Stomach (tissue), 8 donors: ENCODE measurements at regions not wholly inside any gene's neighbourhood (a gene's known extent, or its start where the extent isn't known, plus 50 kb on each side); places are given as distances from the start of the nearest gene placed in this dataset.

Source experiments
- DNase-seq, 2 donors: peaks; one replicate each; pipeline versions ENCODE4 v3.0.0 to v3.0.0-alpha.2; 2013 to 2019
- H3K27ac ChIP-seq, 5 donors: fragments of 200-600 bp in 4 of 5; sonication (generic) in 4 of 5; one replicate each; pipeline ENCODE4 v1.5.1; 2013 to 2019; ENCODE audit warnings: mild to moderate bottlenecking in 1 of 5, moderate library complexity in 1 of 5
- H3K27me3 ChIP-seq, 3 donors: fragments of 200-600 bp; sonication (generic); one replicate each; pipeline ENCODE4 v1.5.1; 2017 to 2019; ENCODE audit warnings: mixed run types in 1 of 3
- H3K36me3 ChIP-seq, 4 donors: fragments of 200-600 bp; sonication (generic); 1 replicate in 3 of 4; 2 replicates in 1 of 4; pipeline ENCODE4 v1.5.1; 2016 to 2019
- H3K4me1 ChIP-seq, 4 donors: fragments of 200-600 bp; sonication (generic); one replicate each; pipeline ENCODE4 v1.5.1; 2016 to 2019
- H3K4me3 ChIP-seq, 4 donors: fragments of 200-600 bp; sonication (generic) in 3 of 4; one replicate each; pipeline ENCODE4 v1.5.1; 2016 to 2019; ENCODE audit warnings: mild to moderate bottlenecking in 1 of 4
- H3K9me3 ChIP-seq, 4 donors: fragments of 200-600 bp; sonication (generic); one replicate each; pipeline ENCODE4 v1.5.1; 2016 to 2019
- EP300 ChIP-seq: sonication (generic); formaldehyde crosslinking; IDR thresholded peaks from one replicate; pipeline ENCODE4 v1.6.1; 2017; ENCODE audit warnings: antibody characterized with exemption
- POLR2A ChIP-seq, 4 donors: fragments of 450-650 bp; IDR thresholded peaks; one replicate each; pipeline ENCODE4 v1.6.1; 2016; ENCODE audit warnings: antibody characterized with exemption in 4 of 4, control low read depth in 2 of 4, mild to moderate bottlenecking in 1 of 4, moderate library complexity in 1 of 4
- POLR2AphosphoS5 ChIP-seq, 3 donors: sonication (generic); formaldehyde crosslinking; IDR thresholded peaks; one replicate each; pipeline ENCODE4 v1.6.1; 2016; ENCODE audit warnings: antibody characterized with exemption in 3 of 3
- WGBS, 5 donors: extraction: QIAGEN DNeasy Blood & Tissue Kit in 3 of 5; methylation state at CpG; one replicate each; pipeline versions ENCODE4 v1.1.5 to v1.1.7; 2013 to 2018; 5-methylcytosine and 5-hydroxymethylcytosine counted together
- intact Hi-C: fragments of 100-400 bp; cut with DNase I; formaldehyde crosslinking; loops from one replicate; pipeline ENCODE4 v1.15.1; 2023; ENCODE audit warnings: low total_unique reads
- TF ChIP-seq, protein P1 (sequence below), 7 experiments: fragments of 450-650 bp in 4 of 7; fragments of 200-600 bp in 3 of 7; sonication (generic) in 3 of 7; IDR thresholded peaks; one replicate each; pipeline ENCODE4 v1.5.1; 2016 to 2019; ENCODE audit warnings: antibody characterized with exemption in 7 of 7, control low read depth in 2 of 7, mild to moderate bottlenecking in 1 of 7
- donor health status: healthy with polysubstance abuse.
- donor health status: Bipolar disorder and iron deficiency.
- donor health status: healthy.

DNA sequence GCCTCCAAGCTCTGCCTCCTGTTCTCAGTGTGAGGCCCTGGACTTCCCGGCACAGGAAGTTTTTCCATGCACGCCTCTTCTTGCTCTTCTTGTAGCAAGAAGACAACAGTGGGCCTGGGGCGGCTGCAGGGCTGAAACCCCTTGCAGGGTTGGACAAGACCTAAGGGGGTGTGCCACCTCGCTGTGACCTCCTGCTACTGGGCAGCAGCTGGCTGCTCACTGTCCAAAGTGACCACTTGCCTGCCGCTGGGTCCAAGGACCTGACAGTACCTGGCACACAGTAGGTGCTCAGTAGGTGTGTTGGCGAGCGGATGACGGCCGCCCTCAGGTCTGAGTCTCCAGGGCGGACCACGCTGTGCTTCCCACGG lies 331.6 kb downstream of the C16orf95 start:
- intact Hi-C loops = no loop called here
- Histone ChIP-seq H3K27ac (no peak overlapping the region), H3K27me3 (peaks cover 0 to 25% (median 0%) of the 10 kb centered on the region in 3 donors), H3K9me3 (no peaks in the 10 kb centered on the region), H3K4me3 (no peak overlapping the region), H3K4me1 (no peaks in the 10 kb centered on the region), H3K36me3 (no peaks in the 10 kb centered on the region)
- no peak for DNase-seq
- TF ChIP-seq POLR2AphosphoS5 (IDR thresholded peaks at IDR 0.05) (no peak), EP300 (no peak), POLR2A (IDR thresholded peaks at IDR 0.05) (no peak)
- TF ChIP-seq, protein P1, sequence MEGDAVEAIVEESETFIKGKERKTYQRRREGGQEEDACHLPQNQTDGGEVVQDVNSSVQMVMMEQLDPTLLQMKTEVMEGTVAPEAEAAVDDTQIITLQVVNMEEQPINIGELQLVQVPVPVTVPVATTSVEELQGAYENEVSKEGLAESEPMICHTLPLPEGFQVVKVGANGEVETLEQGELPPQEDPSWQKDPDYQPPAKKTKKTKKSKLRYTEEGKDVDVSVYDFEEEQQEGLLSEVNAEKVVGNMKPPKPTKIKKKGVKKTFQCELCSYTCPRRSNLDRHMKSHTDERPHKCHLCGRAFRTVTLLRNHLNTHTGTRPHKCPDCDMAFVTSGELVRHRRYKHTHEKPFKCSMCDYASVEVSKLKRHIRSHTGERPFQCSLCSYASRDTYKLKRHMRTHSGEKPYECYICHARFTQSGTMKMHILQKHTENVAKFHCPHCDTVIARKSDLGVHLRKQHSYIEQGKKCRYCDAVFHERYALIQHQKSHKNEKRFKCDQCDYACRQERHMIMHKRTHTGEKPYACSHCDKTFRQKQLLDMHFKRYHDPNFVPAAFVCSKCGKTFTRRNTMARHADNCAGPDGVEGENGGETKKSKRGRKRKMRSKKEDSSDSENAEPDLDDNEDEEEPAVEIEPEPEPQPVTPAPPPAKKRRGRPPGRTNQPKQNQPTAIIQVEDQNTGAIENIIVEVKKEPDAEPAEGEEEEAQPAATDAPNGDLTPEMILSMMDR (IDR thresholded peaks at IDR 0.05) = no peak
- 71 to 90% (median 90%) methylated on average over 10 to 12 of the region's 12 CpGs for WGBS, 5 donors

DNA sequence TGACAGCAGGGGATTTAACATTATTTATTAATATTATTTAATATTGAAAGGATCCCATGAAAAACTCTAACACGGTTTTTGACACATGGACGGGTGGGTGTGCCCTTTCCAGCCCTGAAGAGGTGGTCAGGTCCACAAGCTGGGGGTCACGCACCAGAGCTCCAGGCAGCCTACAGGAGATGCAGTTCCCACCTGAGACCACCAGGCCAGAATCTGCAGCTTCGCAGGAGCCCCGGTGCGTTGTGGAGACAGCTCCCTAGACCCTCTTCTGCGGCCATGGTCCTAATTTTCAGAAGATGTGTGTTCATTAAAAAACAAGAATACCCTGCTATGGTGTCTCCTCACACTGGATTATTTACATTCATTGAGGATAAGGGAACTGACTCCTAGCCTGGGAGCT lies 331.1 kb downstream of the C16orf95 start:
- H3K27ac ChIP-seq = no peak overlapping the region
- H3K4me1 ChIP-seq = no peaks in the 10 kb centered on the region
- DNase-seq = no peak
- H3K9me3 ChIP-seq = no peaks in the 10 kb centered on the region
- 67 to 78% (median 76%) methylated on average over 7 of the region's 7 CpGs for WGBS, 5 donors
- no peak overlapping the region for H3K4me3 ChIP-seq
- H3K27me3 ChIP-seq = peaks cover 0 to 29% (median 0%) of the 10 kb centered on the region in 3 donors
- TF ChIP-seq POLR2AphosphoS5 (IDR thresholded peaks at IDR 0.05) = no peak
- TF ChIP-seq, protein P1 (IDR thresholded peaks at IDR 0.05) = no peak
- TF ChIP-seq EP300 = no peak
- no peak for TF ChIP-seq POLR2A (IDR thresholded peaks at IDR 0.05)
- intact Hi-C loops = no loop called here
- H3K36me3 ChIP-seq = no peaks in the 10 kb centered on the region

DNA sequence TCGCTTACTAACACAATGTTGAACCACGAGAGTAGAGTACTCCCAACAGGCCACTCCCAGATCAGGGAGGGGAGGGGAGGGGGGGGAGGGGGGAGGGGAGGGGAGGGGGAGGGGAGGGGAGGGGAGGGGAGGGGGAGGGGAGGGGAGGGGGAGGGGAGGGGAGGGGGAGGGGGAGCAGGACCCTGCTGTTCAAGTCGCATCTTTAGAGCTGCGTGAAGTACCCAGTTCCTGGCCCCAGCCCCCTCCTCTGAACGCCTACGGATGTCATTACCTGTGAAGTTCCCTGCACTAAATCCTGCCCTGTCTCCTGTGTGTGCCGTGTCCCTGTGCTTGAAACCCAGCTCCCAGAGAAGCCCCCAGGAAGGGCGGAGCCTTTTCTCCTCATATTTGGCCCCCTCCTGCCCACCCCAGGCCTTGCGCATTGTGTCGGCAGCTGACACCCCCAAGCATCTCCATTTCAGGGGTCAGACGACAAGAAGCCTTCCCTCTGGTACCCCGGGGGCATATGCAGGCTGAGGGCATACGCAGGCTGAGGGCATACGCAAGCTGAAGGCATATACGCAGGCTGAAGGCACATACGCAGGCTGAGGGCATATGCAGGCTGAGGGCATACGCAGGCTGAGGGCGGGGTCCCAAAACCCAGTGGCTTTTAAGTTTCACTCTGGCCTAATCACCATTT lies 330.2 kb downstream of the C16orf95 start:
- Histone ChIP-seq H3K27me3 (peaks cover 0 to 35% (median 0%) of the 10 kb centered on the region in 3 donors), H3K4me1 (no peaks in the 10 kb centered on the region), H3K4me3 (no peak overlapping the region), H3K36me3 (no peaks in the 10 kb centered on the region), H3K27ac (no peak overlapping the region), H3K9me3 (no peaks in the 10 kb centered on the region)
- DNase-seq = no peak
- WGBS, 5 donors = 83 to 91% (median 87%) methylated on average over 15 to 18 of the region's 18 CpGs
- TF ChIP-seq POLR2AphosphoS5 (IDR thresholded peaks at IDR 0.05) (no peak), EP300 (no peak), POLR2A (IDR thresholded peaks at IDR 0.05) (no peak)
- TF ChIP-seq, protein P1 (IDR thresholded peaks at IDR 0.05) = no peak
- intact Hi-C loops = no loop called here

DNA sequence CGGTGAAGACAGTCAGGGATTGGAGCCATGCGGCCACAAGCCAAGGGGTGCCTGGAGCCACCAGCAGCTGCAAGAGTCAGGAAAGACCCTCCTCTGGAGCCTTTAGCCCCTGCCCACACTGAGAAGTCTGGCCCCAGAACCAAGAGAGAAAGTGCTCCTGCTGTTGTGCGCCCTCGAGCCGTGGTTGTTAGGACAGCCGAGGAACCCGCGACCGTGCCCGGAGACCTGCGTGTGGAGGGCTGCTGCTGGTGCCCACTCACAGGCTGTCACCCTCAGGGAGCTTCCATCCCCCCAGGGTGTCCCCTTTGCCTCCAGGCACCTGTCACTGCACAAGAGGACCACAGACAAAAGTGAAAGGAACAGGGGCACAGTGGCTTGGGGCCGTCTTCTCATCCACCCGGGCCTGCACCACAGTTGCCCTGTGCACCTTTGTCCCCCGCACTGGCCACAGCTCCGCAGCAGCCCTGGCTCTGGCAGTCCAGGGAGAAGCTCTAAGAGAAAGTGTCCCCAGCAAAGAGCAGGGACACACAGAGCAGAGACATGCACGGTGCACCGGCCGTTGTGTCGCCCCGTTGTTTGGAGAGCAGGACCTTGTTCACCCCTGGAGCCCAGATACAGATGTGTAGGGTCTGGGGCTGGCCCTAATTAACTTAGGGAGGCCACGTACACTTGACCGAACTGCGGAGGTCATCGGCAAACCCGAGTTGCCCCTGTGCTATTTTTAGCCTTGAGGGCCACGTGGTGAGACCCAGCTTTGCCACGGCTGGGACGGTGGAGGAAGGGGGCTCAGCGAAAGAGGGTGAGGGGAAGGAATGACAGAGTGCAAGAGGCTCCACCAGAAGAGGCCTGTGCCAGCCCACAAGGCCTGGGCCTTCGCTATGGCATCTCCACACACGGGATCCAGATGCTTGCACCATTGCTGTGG lies 329.2 kb downstream of the C16orf95 start:
- Histone ChIP-seq H3K9me3 (no peaks in the 10 kb centered on the region), H3K27ac (no peak overlapping the region), H3K4me1 (no peaks in the 10 kb centered on the region), H3K36me3 (no peaks in the 10 kb centered on the region), H3K4me3 (no peak overlapping the region), H3K27me3 (peaks cover 0 to 43% (median 0%) of the 10 kb centered on the region in 3 donors)
- intact Hi-C loops = no loop called here
- WGBS, 5 donors = 79 to 88% (median 83%) methylated on average over 30 to 31 of the region's 31 CpGs
- DNase-seq = no peak
- TF ChIP-seq POLR2AphosphoS5 (IDR thresholded peaks at IDR 0.05) = no peak
- TF ChIP-seq EP300 = no peak
- TF ChIP-seq POLR2A (IDR thresholded peaks at IDR 0.05) = no peak
- TF ChIP-seq, protein P1 (IDR thresholded peaks at IDR 0.05) = no peak
